NCI-H524 treated with DMSO at 0.1 percent for 48 hours (cell line): ENCODE measurements at regions not wholly inside any gene's neighbourhood (a gene's known extent, or its start where the extent isn't known, plus 50 kb on each side); places are given as distances from the start of the nearest gene placed in this dataset.
"Not testable (repeated sequence)": the region's sequence is repeated elsewhere in the genome, so short reads cannot be mapped to it uniquely, and the experiment has no call there.

Experiments used
- DNase-seq: peaks from one replicate; lab custom pipeline; 2025; lab: John Stamatoyannopoulos, UW

GRCh38 chr7:19623676-19624075, 85.2 kb downstream of the POLR1F start:
- DNase-seq: no peak

- no peak for DNase-seq
Measured at GRCh38 chr7:19621740-19622139, 87.1 kb downstream of the POLR1F start.

GRCh38 chr7:19620470-19620869, 88.4 kb downstream of the POLR1F start:
- no peak for DNase-seq

- no peak for DNase-seq
Measured at GRCh38 chr7:19619122-19619521, 89.7 kb downstream of the POLR1F start.

- no peak for DNase-seq
Measured at GRCh38 chr7:19617901-19618300, 90.9 kb downstream of the POLR1F start.

GRCh38 chr7:19610194-19610943, 98.5 kb downstream of the POLR1F start:
- DNase-seq: no peak

GRCh38 chr7:19589446-19589845, 119.4 kb downstream of the POLR1F start:
- no peak for DNase-seq

GRCh38 chr7:19587291-19587690, 121.5 kb downstream of the POLR1F start:
- DNase-seq: no peak

- DNase-seq: no peak
Measured at GRCh38 chr7:19585761-19586160, 123.1 kb downstream of the POLR1F start.

GRCh38 chr7:19575909-19576557, 132.8 kb downstream of the POLR1F start:
- DNase-seq: no peak

- no peak for DNase-seq
Measured at GRCh38 chr7:19574131-19574530, 134.7 kb downstream of the POLR1F start.

GRCh38 chr7:19572566-19572965, 136.3 kb downstream of the POLR1F start:
- DNase-seq: no peak

GRCh38 chr7:19567011-19567410, 141.8 kb downstream of the POLR1F start:
- no peak for DNase-seq

- DNase-seq: no peak
Measured at GRCh38 chr7:19565602-19566001, 143.2 kb downstream of the POLR1F start.

GRCh38 chr7:19561121-19561805, 147.6 kb downstream of the POLR1F start:
- no peak for DNase-seq

- DNase-seq: no peak
Measured at GRCh38 chr7:19560111-19560883, 148.5 kb downstream of the POLR1F start.

- DNase-seq: no peak
Measured at GRCh38 chr7:19558527-19558926, 150.3 kb downstream of the POLR1F start.

- DNase-seq: no peak
Measured at GRCh38 chr7:19557726-19558465, 150.9 kb downstream of the POLR1F start.

GRCh38 chr7:19554581-19554980, 154.3 kb downstream of the POLR1F start:
- no peak for DNase-seq

GRCh38 chr7:19552576-19552975, 156.3 kb downstream of the POLR1F start:
- no peak for DNase-seq

GRCh38 chr7:19549246-19549645, 159.6 kb downstream of the POLR1F start:
- DNase-seq: not testable (repeated sequence)
